SK-N-SH (cell line): ENCODE measurements at regions not wholly inside any gene's neighbourhood (a gene's known extent, or its start where the extent isn't known, plus 50 kb on each side); places are given as distances from the start of the nearest gene placed in this dataset.

ENCODE experiments used
- CTCF ChIA-PET: fragments of 300-600, 350-600 bp; formaldehyde crosslinking; extraction: SDS; loops from one replicate; lab custom pipeline; 2021; lab: Yijun Ruan, JAX
- POLR2A ChIA-PET: fragments of 350-600 bp; sonication (Branson Sonifier 250); formaldehyde crosslinking; extraction: SDS; loops from one replicate; lab custom pipeline; 2020; ENCODE audit warnings: antibody characterized with exemption, inconsistent platforms; lab: Yijun Ruan, JAX
- DNase-seq: peaks from one replicate; pipeline ENCODE4 v3.0.0; 2012
- H2AFZ ChIP-seq: fragments of 200-600 bp; sonication (generic); 2 replicates; pipeline ENCODE4 v1.8.1; 2016; ENCODE audit warnings: antibody characterized with exemption, mild to moderate bottlenecking, low read depth
- H3F3A ChIP-seq: fragments of 200-600 bp; sonication (generic); replicated peaks from 2 replicates; pipeline ENCODE3; 2016; ENCODE audit warnings: antibody characterized with exemption, mild to moderate bottlenecking; ENCODE audit not compliant: insufficient read depth
- H3K27ac ChIP-seq, 2 experiments: fragments of 200-500 bp in 1 of 2; fragments of 200-600 bp in 1 of 2; sonication (Bioruptor generic) in 1 of 2; sonication (generic), shearing (Covaris generic) in 1 of 2; 2 replicates each; pipeline versions ENCODE4 v1.5.1 to v1.6.1; 2014 to 2016; ENCODE audit warnings: low read depth in 2 of 2, inconsistent platforms in 1 of 2, low read length in 1 of 2, mild to moderate bottlenecking in 1 of 2, mixed read lengths in 1 of 2
- H3K27me3 ChIP-seq: fragments of 200-600 bp; sonication (generic), shearing (Covaris generic); 2 replicates; pipeline ENCODE4 v1.6.1; 2016; ENCODE audit warnings: mixed run types; ENCODE audit not compliant: insufficient read depth
- H3K36me3 ChIP-seq, 2 experiments: fragments of 200-500 bp in 1 of 2; fragments of 200-600 bp in 1 of 2; sonication (Bioruptor generic) in 1 of 2; sonication (generic) in 1 of 2; replicated peaks in 1 of 2; 2 replicates each; pipeline versions ENCODE3 to v1.5.1; 2014 to 2016; ENCODE audit warnings: low read length in 1 of 2, mild to moderate bottlenecking in 1 of 2; ENCODE audit not compliant: insufficient read depth in 2 of 2, control insufficient read depth in 1 of 2
- H3K4me1 ChIP-seq, 2 experiments: fragments of 200-500 bp in 1 of 2; fragments of 200-600 bp in 1 of 2; sonication (Bioruptor generic) in 1 of 2; sonication (generic), shearing (Covaris generic) in 1 of 2; 2 replicates each; pipeline versions ENCODE4 v1.5.1 to v1.6.1; 2014 to 2016; ENCODE audit warnings: low read depth in 1 of 2, low read length in 1 of 2, mixed run types in 1 of 2; ENCODE audit not compliant: insufficient read depth in 2 of 2, control insufficient read depth in 1 of 2
- H3K4me2 ChIP-seq: fragments of 200-600 bp; sonication (generic), shearing (Covaris generic); 2 replicates; pipeline ENCODE4 v1.6.1; 2017; ENCODE audit warnings: mixed run types
- H3K4me3 ChIP-seq, 2 experiments: fragments of 200-500 bp in 1 of 2; fragments of 200-600 bp in 1 of 2; sonication (Bioruptor generic) in 1 of 2; sonication (generic), shearing (Covaris generic) in 1 of 2; 2 replicates each; pipeline versions ENCODE4 v1.5.1 to v1.8.1; 2014 to 2016; ENCODE audit warnings: low read depth in 2 of 2, inconsistent platforms in 1 of 2, low read length in 1 of 2, mild to moderate bottlenecking in 1 of 2, mixed read lengths in 1 of 2, moderate library complexity in 1 of 2
- H3K79me2 ChIP-seq: fragments of 200-600 bp; sonication (generic); 2 replicates; pipeline ENCODE4 v1.8.1; 2017; ENCODE audit warnings: mild to moderate bottlenecking; ENCODE audit not compliant: insufficient read depth
- H3K9ac ChIP-seq: fragments of 200-600 bp; sonication (generic); 2 replicates; pipeline ENCODE4 v1.6.1; 2017; ENCODE audit warnings: mixed run types
- H3K9me2 ChIP-seq: fragments of 200-600 bp; sonication (generic); 2 replicates; pipeline ENCODE4 v1.6.1; 2017; ENCODE audit warnings: mixed run types
- H3K9me3 ChIP-seq: fragments of 200-600 bp; sonication (generic); 2 replicates; pipeline ENCODE4 v1.6.1; 2017; ENCODE audit warnings: mixed run types, mild to moderate bottlenecking, moderate library complexity
- H4K20me1 ChIP-seq: fragments of 200-600 bp; sonication (generic); 2 replicates; pipeline ENCODE4 v1.6.1; 2017; ENCODE audit warnings: mild to moderate bottlenecking, mixed run types; ENCODE audit not compliant: insufficient read depth
- ELF1 ChIP-seq: IDR thresholded peaks from 2 replicates; pipeline ENCODE4 v1.4.0; 2012
- EP300 ChIP-seq, 2 experiments: IDR thresholded peaks; 2 replicates each; pipeline versions ENCODE4 v1.4.0 to v1.6.1; 2012; ENCODE audit warnings: borderline replicate concordance in 1 of 2, low read depth in 1 of 2, low read length in 1 of 2
- FOSL2 ChIP-seq: IDR thresholded peaks from 2 replicates; pipeline ENCODE4 v1.4.0; 2012; ENCODE audit warnings: low read depth, mild to moderate bottlenecking, moderate library complexity, borderline replicate concordance
- FOXM1 ChIP-seq: IDR thresholded peaks from 2 replicates; pipeline ENCODE4 v1.4.0; 2012; ENCODE audit warnings: low read depth, mild to moderate bottlenecking
- JUND ChIP-seq: IDR thresholded peaks from 2 replicates; pipeline ENCODE4 v1.4.0; 2012
- MXI1 ChIP-seq: IDR thresholded peaks from 2 replicates; pipeline ENCODE4 v1.6.1; 2012; ENCODE audit warnings: mild to moderate bottlenecking, low read depth, low read length, improper control_type of control experiment
- NFIC ChIP-seq: IDR thresholded peaks from 2 replicates; pipeline ENCODE4 v1.4.0; 2012; ENCODE audit warnings: borderline replicate concordance
- RCOR1 ChIP-seq: fragments of 150-350 bp; IDR thresholded peaks from 2 replicates; pipeline ENCODE4 v1.6.1; 2017; ENCODE audit warnings: antibody characterized with exemption, low read length
- RXRA ChIP-seq: IDR thresholded peaks from 2 replicates; pipeline ENCODE4 v1.4.0; 2012; ENCODE audit warnings: low read depth, mild to moderate bottlenecking, borderline replicate concordance
- TCF12 ChIP-seq: IDR thresholded peaks from 2 replicates; pipeline ENCODE4 v1.4.0; 2012
- USF2 ChIP-seq: fragments of 150-350 bp; IDR thresholded peaks from 2 replicates; pipeline ENCODE4 v1.6.1; 2017; ENCODE audit warnings: antibody characterized with exemption, low read length, low read depth, borderline replicate concordance
- WGBS: methylation state at CpG from one replicate; pipeline ENCODE4 v1.1.6; 2017; ENCODE audit warnings: low lambda C conversion rate; 5-methylcytosine and 5-hydroxymethylcytosine counted together

DNA sequence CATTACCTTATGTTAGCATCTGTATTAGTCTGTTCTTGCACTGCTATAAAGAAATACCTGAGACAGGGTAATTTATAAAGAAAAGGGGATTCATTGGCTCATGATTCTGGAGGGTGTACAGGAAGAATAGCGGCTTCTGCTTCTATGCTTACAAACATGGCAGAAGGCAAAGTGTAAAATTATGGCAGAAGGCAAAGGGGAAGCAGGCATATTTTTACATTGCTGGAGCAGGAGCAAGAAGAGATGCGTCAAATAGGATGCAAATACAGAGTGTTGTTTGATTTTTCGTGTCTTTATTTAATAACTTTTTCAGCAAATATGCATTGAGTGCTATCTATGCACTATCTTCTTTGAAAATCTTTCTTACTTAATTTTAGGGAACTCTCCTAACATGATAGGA, 210.7 kb upstream of the SSTR1 start:
- Histone ChIP-seq H3K9me3 (no peaks in the 10 kb centered on the region), H3K4me3 (no peak overlapping the region), H3F3A (no peaks in the 10 kb centered on the region), H3K36me3 (no peaks in the 10 kb centered on the region), H3K9ac (no peak overlapping the region), H2AFZ (no peak overlapping the region), H4K20me1 (no peaks in the 10 kb centered on the region), H3K79me2 (no peaks in the 10 kb centered on the region), H3K27ac (no peak overlapping the region), H3K4me2 (no peak overlapping the region), H3K4me1 (no peaks in the 10 kb centered on the region), H3K27me3 (no peaks in the 10 kb centered on the region), H3K9me2 (no peaks in the 10 kb centered on the region)
- POLR2A ChIA-PET = no interaction called here
- WGBS = 2% methylated on average over 3 of the region's 3 CpGs
- no peak for DNase-seq
- CTCF ChIA-PET = no interaction called here
- TF ChIP-seq EP300 (IDR thresholded peaks at IDR 0.05; ENCODE audit: borderline replicate concordance in 1 of 2, low read depth in 1 of 2, low read length in 1 of 2) (no peak), FOSL2 (no peak), NFIC (no peak)

GRCh38 chr14:38000340-38000739, 207.4 kb upstream of the SSTR1 start:
- Histone ChIP-seq H3F3A (no peaks in the 10 kb centered on the region), H3K4me3 (no peak overlapping the region), H3K27me3 (no peaks in the 10 kb centered on the region), H4K20me1 (no peaks in the 10 kb centered on the region), H3K9ac (no peak overlapping the region), H3K9me2 (no peaks in the 10 kb centered on the region), H3K27ac (no peak overlapping the region), H3K4me2 (no peak overlapping the region), H3K79me2 (no peaks in the 10 kb centered on the region), H2AFZ (no peak overlapping the region), H3K4me1 (no peaks in the 10 kb centered on the region), H3K9me3 (no peaks in the 10 kb centered on the region), H3K36me3 (no peaks in the 10 kb centered on the region)
- TF ChIP-seq RCOR1 (no peak), MXI1 (no peak), RXRA (no peak), FOXM1 (no peak), USF2 (no peak), TCF12 (no peak)
- DNase-seq = no peak
- POLR2A ChIA-PET = no interaction called here
- 2% methylated on average over 2 of the region's 2 CpGs for WGBS
- CTCF ChIA-PET = no interaction called here

DNA sequence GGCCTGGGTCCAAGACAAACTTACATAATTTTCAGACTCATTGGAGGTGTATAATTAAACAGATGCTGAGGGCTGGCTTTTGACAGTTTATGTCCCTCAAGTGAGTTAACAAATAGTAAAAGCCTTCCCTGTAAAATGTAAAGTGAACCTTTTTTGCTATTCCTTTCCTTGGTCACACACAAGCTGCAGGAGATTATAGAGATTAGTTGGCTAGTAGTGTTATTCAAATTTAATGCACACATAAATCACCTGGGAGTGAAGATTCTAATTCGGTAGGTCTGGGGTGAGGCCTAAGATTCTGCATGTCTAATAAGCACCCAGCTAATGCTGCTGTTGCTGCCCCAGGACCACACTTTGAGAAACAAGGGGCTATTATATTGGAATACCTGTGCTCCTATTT, 206.2 kb upstream of the SSTR1 start:
- H3F3A ChIP-seq = no peaks in the 10 kb centered on the region
- H3K4me1 ChIP-seq = no peaks in the 10 kb centered on the region
- no peak for TF ChIP-seq TCF12
- TF ChIP-seq JUND = no peak
- no peak for TF ChIP-seq EP300 (IDR thresholded peaks at IDR 0.05; ENCODE audit: borderline replicate concordance in 1 of 2, low read depth in 1 of 2, low read length in 1 of 2)
- no peak for TF ChIP-seq ELF1
- no peaks in the 10 kb centered on the region for H3K79me2 ChIP-seq
- no peak overlapping the region for H3K4me3 ChIP-seq
- no peaks in the 10 kb centered on the region for H3K9me2 ChIP-seq
- ChIA-PET POLR2A (no interaction called here), CTCF (no interaction called here)
- no peak overlapping the region for H3K27ac ChIP-seq
- no peak for DNase-seq
- no peaks in the 10 kb centered on the region for H3K27me3 ChIP-seq
- H3K9me3 ChIP-seq = no peaks in the 10 kb centered on the region
- 0% methylated on average over 1 of the region's 1 CpG for WGBS
- H2AFZ ChIP-seq = no peak overlapping the region
- H3K36me3 ChIP-seq = no peaks in the 10 kb centered on the region
- H3K4me2 ChIP-seq = no peak overlapping the region
- H3K9ac ChIP-seq = no peak overlapping the region
- no peaks in the 10 kb centered on the region for H4K20me1 ChIP-seq
